ENCODE measurements at regions not wholly inside any gene's neighbourhood (a gene's known extent, or its start where the extent isn't known, plus 50 kb on each side); places are given as distances from the start of the nearest gene placed in this dataset.
"Not testable (repeated sequence)": the region's sequence is repeated elsewhere in the genome, so short reads cannot be mapped to it uniquely, and the experiment has no call there.

DNA sequence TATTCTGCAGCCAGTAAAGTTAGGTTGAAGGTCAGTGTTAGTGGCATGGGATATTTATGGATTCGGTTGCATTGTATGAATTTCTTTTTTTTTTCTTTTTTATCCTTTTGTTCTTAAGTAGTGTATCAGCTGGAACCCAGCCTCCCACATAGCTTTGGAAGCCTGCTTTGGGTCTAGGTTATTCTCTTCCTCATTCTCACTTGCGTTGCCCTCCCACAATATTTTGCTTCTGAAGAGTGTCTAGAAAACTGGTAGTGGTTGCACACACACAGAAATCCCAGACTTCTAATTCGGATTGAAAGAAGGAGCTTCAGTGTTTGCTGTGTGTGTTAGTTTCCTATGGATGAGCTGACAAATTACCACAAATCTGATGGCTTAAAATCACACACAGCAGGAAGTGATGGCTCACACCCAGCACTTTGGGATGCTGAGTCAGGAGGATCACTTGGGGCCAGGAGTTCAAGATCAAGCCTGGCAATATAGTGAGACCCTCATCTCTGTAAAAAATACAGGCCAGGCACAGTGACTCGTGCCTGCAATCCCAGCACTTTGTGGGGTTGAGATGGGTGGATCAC is 104.8 kb downstream of the ARL4C start:
- no peak for TF ChIP-seq CTCF (conservative IDR thresholded peaks at IDR 0.05; ENCODE audit: low read depth, low read length)
- DNase-seq (ENCODE audit: low read depth) = no peak
- H3K4me3 ChIP-seq (ENCODE audit: low read depth, low read length) = no peak overlapping the region

GRCh38 chr2:234391625-234392024 is 105.3 kb downstream of the ARL4C start:
- H3K4me3 ChIP-seq (ENCODE audit: low read depth, low read length) = no peak overlapping the region
- DNase-seq (ENCODE audit: low read depth) = no peak
- no peak for TF ChIP-seq CTCF (conservative IDR thresholded peaks at IDR 0.05; ENCODE audit: low read depth, low read length)

GRCh38 chr2:234389661-234390060 is 107.2 kb downstream of the ARL4C start:
- not testable (repeated sequence) for DNase-seq (ENCODE audit: low read depth); H3K4me3 ChIP-seq (ENCODE audit: low read depth, low read length)

DNA sequence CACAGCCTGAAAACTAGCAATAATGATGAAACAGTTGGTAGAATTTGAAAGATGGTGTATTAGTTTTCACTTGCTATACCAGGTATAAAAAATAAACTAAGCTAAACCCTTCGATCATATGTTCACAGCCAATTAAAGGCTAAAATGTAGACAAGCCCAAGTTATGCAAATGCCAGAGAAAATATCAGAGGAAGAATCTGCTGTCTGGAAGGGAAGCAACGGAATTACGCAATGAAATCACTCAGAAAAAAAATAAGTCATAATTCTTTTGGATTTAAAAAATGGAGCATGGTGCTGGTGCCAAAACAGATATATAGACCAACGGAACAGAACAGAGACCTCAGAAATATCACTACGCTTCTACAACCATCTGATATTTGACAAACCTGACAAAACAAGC is 108.3 kb downstream of the ARL4C start:
- no peak overlapping the region for H3K4me3 ChIP-seq (ENCODE audit: low read depth, low read length)

DNA sequence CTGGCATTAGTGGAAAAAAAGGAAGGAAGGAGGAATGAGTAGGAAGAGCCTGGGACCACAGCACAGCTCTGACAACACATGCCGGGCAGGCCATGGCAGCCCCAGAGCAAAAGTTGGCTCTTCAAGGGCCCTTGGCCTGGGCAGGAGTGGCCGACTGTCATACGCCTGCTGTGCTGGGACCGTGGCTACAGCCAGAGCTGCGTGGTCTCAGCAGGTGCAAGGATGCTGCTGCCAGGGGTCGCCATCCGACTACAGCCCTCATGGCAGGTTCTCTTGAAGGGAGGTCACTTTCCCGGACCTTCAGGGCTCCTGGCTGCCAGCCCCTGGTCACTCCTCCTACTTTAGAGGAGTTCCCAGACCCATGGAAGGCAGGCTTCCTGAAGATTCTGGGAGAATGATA is 109.9 kb downstream of the ARL4C start:
- TF ChIP-seq CTCF (conservative IDR thresholded peaks at IDR 0.05; ENCODE audit: low read depth, low read length) = no peak
- H3K4me3 ChIP-seq (ENCODE audit: low read depth, low read length) = no peak overlapping the region
- no peak for DNase-seq (ENCODE audit: low read depth)

More for the DNA sequence above, 108.3 kb downstream of the ARL4C start:
- TF ChIP-seq CTCF (conservative IDR thresholded peaks at IDR 0.05; ENCODE audit: low read depth, low read length) = no peak
- peak; percentile 35 for DNase-seq (ENCODE audit: low read depth)

DNA sequence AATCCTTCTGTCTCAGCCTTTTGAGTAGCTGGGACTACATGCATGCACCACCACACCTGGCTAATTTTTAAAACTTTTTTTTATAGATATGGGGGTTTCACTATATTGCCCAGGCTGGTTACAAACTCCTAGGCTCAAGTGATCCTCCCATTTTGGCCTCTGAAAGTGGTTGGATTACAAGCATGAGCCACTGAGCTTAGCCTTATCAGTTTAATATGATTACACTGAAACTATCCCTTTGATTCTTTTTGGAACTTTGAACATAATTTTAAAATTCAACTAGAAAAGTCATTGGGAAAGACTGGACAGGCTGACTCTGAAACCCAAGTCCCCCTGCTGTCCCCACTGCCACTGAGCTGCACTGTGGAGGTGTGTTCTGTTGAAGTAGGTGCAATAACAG is 114.8 kb downstream of the ARL4C start:
- TF ChIP-seq CTCF (conservative IDR thresholded peaks at IDR 0.05; ENCODE audit: low read depth, low read length) = no peak
- DNase-seq (ENCODE audit: low read depth) = no peak
- no peak overlapping the region for H3K4me3 ChIP-seq (ENCODE audit: low read depth, low read length)

GRCh38 chr2:234378958-234379357 is 117.9 kb downstream of the ARL4C start:
- DNase-seq (ENCODE audit: low read depth); H3K4me3 ChIP-seq (ENCODE audit: low read depth, low read length): not testable (repeated sequence)

DNA sequence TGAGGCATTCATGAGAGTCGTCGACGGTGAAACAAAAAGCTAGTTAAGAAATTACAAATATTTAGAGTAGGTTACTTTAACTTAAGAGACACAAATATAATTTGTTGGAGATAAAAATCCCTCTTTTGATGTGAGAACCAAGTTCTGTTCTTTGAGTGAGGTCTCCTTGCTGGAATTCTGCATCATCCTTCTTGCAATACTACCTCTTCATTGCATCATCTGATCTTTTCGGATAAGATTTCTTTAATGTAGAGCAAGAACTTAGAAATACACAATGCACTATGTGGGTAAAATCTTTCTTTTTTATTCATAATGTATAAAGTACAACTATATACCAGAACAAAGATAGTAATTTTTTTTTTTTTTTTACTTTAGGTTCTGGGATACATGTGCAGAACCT is 118.4 kb downstream of the ARL4C start:
- peak; percentile 58 for DNase-seq (ENCODE audit: low read depth)

More for the DNA sequence above, 118.4 kb downstream of the ARL4C start:
- no peak overlapping the region for H3K4me3 ChIP-seq (ENCODE audit: low read depth, low read length)
- TF ChIP-seq CTCF (conservative IDR thresholded peaks at IDR 0.05; ENCODE audit: low read depth, low read length) = no peak
